ENCODE measurements at regions not wholly inside any gene's neighbourhood (a gene's known extent, or its start where the extent isn't known, plus 50 kb on each side); places are given as distances from the start of the nearest gene placed in this dataset.

GRCh38 chr10:129231821-129232220 lies 235.2 kb upstream of the MGMT start:
- DNase-seq, result no peak

DNA sequence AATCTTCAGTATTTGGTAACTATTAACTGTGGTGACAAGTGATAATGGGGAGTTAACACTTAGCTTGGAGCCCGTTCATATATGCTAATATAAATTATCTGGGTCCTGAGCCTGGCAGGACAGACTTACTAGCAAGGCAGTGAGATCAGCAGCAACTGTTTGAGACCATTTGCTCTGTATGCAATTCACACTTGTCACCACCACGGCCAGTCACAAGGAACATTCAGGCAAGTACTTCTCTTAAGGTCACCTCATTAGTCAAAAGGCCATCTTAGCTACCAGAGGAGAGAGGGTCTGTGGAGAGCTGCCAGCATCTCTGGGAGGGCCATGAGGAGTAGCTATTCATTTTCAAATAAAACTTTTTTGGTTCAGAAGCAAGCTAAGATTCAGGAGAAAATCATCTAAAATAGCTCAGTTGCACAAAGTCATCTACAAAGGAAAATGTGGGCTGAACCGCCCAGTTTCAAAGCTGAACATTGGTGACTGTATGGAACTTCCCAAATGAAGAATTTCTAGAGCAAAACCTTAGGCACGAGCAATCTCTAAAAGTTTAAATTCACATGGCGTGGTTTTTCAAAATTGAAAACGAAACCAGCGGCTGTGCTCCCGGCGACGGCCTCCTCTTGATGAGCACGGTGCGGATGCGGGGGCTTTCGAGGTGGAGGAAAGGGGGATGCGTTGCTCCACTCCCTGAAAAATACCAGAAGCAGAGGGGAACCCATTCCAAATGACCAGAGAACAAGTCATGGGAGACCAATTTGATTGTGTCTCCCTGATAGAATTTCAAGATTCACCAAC lies 233.5 kb upstream of the MGMT start:
- no peak for DNase-seq

DNA sequence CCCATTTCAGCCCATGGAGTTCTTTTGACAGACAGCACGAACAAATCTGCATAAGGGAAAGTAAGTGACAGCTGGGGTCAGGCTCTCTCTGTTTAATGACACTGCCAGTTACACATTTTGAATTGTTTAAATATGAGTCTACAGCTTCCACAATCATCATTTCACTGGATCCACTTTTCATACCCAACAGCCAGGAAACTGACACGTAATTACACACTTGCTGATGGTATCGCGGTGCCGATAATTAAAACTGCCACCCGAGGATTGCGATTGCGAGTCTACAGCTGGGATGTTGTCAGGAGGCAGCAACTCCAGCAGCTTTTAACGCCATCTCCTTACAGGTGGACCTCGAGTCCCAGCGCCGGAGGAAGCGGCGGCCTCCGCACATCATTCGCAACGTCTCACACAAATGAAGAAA lies 230.8 kb upstream of the MGMT start:
- DNase-seq, result no peak

DNA sequence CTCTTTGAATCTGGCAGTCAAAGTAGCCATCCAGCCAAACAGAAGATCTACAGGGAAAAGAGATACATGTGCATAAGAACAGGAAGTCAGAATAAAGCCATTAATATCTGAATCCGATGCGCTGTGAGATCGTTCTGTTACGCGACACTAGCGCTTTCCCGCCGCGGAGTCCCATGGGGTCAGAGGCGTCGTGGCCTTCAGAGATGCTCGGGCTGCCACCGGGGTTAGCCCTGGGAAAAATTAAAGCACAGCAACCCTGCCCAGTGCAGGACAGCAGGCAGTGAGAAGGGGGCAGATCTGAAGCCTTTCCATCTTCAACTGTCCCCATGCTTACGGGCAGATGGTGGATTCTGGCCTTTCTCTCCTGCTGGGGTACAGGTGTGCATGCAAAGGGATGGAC lies 225.6 kb upstream of the MGMT start:
- DNase-seq, result no peak

GRCh38 chr10:129244298-129244697 lies 222.7 kb upstream of the MGMT start:
- DNase-seq, result no peak

DNA sequence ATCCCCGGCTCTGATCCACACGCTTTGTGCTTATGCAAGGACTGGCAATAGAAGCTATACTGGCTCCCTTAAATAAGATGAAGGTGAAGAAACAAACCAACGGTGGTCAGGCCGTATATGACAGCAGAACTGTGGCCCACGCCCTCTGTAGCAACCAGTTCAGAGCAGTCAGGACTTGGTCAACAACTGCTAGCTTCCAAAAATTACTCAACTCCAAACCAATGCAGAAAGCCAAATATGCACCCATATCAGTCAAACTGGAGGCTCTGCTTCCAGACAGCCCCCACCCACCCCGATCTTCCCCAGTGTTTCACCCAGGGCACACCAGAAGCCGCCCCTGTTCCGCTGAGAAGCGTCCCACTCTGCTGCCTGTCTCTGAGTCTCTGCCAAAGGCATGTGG lies 222.3 kb upstream of the MGMT start:
- DNase-seq, result no peak

GRCh38 chr10:129253161-129253864 lies 213.7 kb upstream of the MGMT start:
- DNase-seq, result no peak

- no peak for DNase-seq
Measured at GRCh38 chr10:129253865-129254179, 213.2 kb upstream of the MGMT start.

GRCh38 chr10:129258283-129258923 lies 208.6 kb upstream of the MGMT start:
- DNase-seq, result no peak

- DNase-seq, result no peak
Measured at GRCh38 chr10:129259128-129259815, 207.8 kb upstream of the MGMT start.

- no peak for DNase-seq
Measured at GRCh38 chr10:129272176-129272575, 194.9 kb upstream of the MGMT start.

GRCh38 chr10:129272866-129273650 lies 194.0 kb upstream of the MGMT start:
- no peak for DNase-seq

GRCh38 chr10:129273860-129274259 lies 193.2 kb upstream of the MGMT start:
- no peak for DNase-seq

- DNase-seq, result no peak
Measured at GRCh38 chr10:129274748-129275474, 192.1 kb upstream of the MGMT start.

DNA sequence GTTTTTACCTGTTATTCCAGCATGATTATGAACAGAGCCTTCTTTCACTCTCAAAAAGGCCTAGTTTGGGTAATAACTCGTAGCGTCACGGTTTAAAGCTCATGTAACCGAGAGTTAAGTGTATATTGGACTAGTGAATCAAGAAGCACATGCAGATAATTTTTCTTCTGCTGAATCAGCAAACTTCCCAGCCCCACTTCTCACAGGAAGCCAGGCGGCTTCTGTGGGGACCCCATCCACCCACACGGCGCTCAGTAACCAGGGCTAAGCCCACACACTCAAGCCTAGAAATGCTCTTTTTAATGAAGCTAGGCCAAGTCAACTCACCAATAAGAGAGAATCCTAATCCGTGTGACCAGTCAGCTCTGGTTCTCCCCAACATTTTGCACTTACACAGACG lies 191.2 kb upstream of the MGMT start:
- DNase-seq, result no peak

DNA sequence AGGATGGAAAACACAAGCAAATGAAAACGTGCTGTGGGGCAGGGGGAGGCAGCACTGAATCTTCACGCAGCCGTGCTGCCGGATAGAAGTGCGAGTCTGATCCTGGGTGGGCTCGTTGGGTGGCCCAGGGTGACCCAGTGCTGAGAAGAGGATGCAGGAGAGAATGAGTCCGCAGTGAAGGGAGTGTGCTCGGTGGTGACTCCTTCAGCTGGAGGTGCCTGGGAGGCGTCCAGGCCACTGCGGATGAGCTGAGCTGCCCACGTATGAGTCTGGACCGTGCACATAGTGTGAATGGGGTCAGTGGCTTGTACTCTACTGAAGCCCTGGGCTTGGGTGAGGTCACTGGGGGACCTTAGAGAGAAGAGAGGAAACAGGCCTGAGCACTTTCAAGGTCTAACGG lies 190.0 kb upstream of the MGMT start:
- DNase-seq, result no peak

- DNase-seq, result no peak
Measured at GRCh38 chr10:129277841-129278240, 189.2 kb upstream of the MGMT start.

DNA sequence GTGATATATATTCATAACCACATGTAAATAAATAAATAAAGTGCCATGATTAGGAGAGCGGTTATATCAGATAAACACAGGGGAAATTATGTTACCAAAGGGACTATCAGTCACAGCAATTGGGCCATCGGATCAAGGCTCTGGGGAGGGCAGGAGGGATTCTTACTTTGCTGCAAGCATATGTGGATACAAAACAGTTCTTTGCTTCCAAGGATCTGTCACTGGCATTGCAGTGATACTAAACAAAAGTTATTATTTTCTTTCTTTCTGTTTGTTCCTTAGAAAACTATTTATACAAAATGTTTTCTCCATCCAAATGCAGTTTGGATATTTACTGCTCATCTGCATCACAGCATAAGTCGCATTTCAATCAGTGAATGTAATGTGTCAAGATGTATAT lies 188.4 kb upstream of the MGMT start:
- no peak for DNase-seq

DNA sequence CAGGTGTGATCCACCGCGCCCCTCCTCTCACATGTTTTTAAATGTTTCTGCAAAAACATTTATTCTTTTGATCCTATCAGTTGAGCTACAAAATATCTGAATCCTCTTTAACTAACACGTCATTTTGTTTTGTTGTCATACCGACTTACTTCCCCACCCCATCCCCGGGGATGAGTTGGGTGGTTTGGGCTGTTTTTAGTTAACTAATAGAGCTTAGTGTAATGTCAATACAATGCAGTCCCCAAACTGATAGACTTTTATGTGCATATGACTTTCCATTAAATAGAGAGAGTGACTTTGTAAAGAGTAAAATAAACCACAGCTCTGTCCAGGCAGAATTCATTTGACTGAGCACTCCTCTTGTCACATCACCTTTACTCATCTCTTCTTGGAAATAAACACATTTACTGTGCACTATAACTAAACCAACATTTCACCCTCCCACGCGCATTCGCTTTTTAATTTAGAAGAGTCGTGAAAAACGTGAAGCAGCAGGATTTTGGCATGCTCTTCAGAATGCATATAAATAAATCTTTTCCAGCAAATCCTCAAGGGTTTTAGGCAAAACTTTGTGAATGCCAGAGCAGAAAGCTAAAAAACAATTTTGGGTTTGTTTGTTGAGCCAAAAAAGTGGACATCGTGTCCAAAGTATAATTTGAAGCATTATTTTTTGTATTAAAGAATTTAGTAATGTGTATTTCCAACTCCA lies 187.4 kb upstream of the MGMT start:
- no peak for DNase-seq

DNA sequence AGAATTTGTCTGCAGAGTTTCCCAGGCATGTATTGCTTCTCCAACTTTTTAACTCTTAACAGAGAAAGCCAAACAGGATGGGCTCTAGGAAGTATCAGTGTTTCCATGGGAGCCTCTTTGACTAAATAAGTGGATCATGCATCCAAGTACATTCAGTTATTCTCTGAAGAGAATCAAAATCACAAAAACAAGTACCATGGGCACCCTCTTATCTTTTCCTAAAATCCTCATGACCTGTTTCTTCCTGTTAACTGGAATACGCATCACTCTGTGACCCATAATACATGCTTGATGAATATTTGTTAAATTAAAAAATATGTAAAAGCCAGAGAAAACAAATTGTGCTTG lies 186.9 kb upstream of the MGMT start:
- DNase-seq, result no peak

Data from anterior cingulate cortex (tissue), 58 donors.